NT2/D1 (cell line): ENCODE measurements at regions not wholly inside any gene's neighbourhood (a gene's known extent, or its start where the extent isn't known, plus 50 kb on each side); places are given as distances from the start of the nearest gene placed in this dataset.

Source experiments
- SUZ12 ChIP-seq: IDR thresholded peaks from 2 replicates; pipeline ENCODE4 v1.6.1; 2011; ENCODE audit not compliant: insufficient read length, insufficient read depth; ENCODE audit errors: extremely low read depth
- ZNF274 ChIP-seq: IDR thresholded peaks from 2 replicates; pipeline ENCODE4 v1.6.1; 2011; ENCODE audit warnings: mild to moderate bottlenecking, low read depth, low read length

DNA sequence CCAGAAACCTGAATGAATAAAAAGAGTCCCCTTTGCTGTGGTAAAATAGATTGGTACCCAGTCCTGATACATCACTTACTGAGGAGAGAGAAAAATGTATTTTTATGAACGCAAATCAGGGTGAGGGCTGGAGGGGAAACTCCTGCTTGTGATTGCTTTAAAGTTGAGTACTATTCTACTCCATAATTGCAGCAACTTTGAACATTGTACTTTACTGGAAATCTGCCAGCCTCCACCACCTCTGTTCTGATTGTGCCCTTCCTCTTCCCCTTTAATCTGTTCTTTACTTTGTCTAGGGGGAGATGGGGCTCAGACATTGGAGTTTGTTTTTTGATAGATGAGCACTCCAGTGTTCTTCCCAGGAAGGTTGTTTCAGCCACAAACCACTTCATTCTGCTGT lies 81.9 kb downstream of the C3orf38 start:
- TF ChIP-seq ZNF274: no peak
- no peak for TF ChIP-seq SUZ12
